Chondrocyte (in vitro differentiated cells): ENCODE measurements at regions not wholly inside any gene's neighbourhood (a gene's known extent, or its start where the extent isn't known, plus 50 kb on each side); places are given as distances from the start of the nearest gene placed in this dataset.

Experiments used
- DNase-seq: peaks from one replicate; pipeline ENCODE4 v3.0.0; 2021; ENCODE audit warnings: mixed read lengths, low spot score
- H3K27ac Mint-ChIP-seq: one replicate; pipeline ENCODE4 v1.8.0; 2021; ENCODE audit warnings: mild to moderate bottlenecking, moderate library complexity, mixed read lengths; ENCODE audit not compliant: unreplicated experiment
- H3K27me3 Mint-ChIP-seq: 2 replicates; pipeline ENCODE4 v1.8.0; 2021; ENCODE audit warnings: low read depth, mixed read lengths
- H3K36me3 Mint-ChIP-seq: 2 replicates; pipeline ENCODE4 v1.8.0; 2021; ENCODE audit warnings: low read depth, mixed read lengths
- H3K4me1 Mint-ChIP-seq: 2 replicates; pipeline ENCODE4 v1.8.0; 2021; ENCODE audit warnings: low read depth, mild to moderate bottlenecking, mixed read lengths
- H3K4me3 Mint-ChIP-seq: one replicate; pipeline ENCODE4 v1.8.0; 2021; ENCODE audit warnings: mild to moderate bottlenecking, moderate library complexity, mixed read lengths; ENCODE audit not compliant: unreplicated experiment
- H3K9me3 Mint-ChIP-seq: 2 replicates; pipeline ENCODE4 v1.8.0; 2021; ENCODE audit warnings: low read depth, mixed read lengths
- CTCF ChIP-seq: fragments of 200-600 bp; sonication (generic); IDR thresholded peaks from 2 replicates; pipeline ENCODE4 v1.5.0; 2021; ENCODE audit warnings: antibody characterized with exemption, mild to moderate bottlenecking, moderate library complexity

- no peak for TF ChIP-seq CTCF
- Mint-ChIP-seq H3K27ac (no peak overlapping the region), H3K4me3 (no peak overlapping the region), H3K4me1 (peaks cover 4% of the 10 kb centered on the region), H3K9me3 (no peaks in the 10 kb centered on the region), H3K27me3 (no peaks in the 10 kb centered on the region), H3K36me3 (no peaks in the 10 kb centered on the region)
- no peak for DNase-seq
Measured at GRCh38 chr5:17912794-17913193, 278.5 kb downstream of the TAF11L14 start.

GRCh38 chr5:17916446-17916845 lies 282.2 kb downstream of the TAF11L14 start:
- peaks cover 7% of the 10 kb centered on the region for H3K9me3 Mint-ChIP-seq
- no peak overlapping the region for H3K4me3 Mint-ChIP-seq
- peaks cover 21% of the 10 kb centered on the region for H3K4me1 Mint-ChIP-seq
- DNase-seq, result no peak
- no peaks in the 10 kb centered on the region for H3K27me3 Mint-ChIP-seq
- peaks cover 3% of the 10 kb centered on the region for H3K36me3 Mint-ChIP-seq
- no peak overlapping the region for H3K27ac Mint-ChIP-seq
- no peak for TF ChIP-seq CTCF

GRCh38 chr5:17917465-17917864 lies 283.2 kb downstream of the TAF11L14 start:
- TF ChIP-seq CTCF, result no peak
- no peaks in the 10 kb centered on the region for H3K27me3 Mint-ChIP-seq
- DNase-seq, result no peak
- H3K4me3 Mint-ChIP-seq, result no peak overlapping the region
- H3K36me3 Mint-ChIP-seq, result peaks cover 3% of the 10 kb centered on the region
- H3K27ac Mint-ChIP-seq, result no peak overlapping the region
- peaks cover 21% of the 10 kb centered on the region for H3K4me1 Mint-ChIP-seq
- peaks cover 7% of the 10 kb centered on the region for H3K9me3 Mint-ChIP-seq

GRCh38 chr5:17918373-17919104 lies 284.3 kb downstream of the TAF11L14 start:
- H3K27me3 Mint-ChIP-seq, result no peaks in the 10 kb centered on the region
- peak overlapping the region; percentile 45 for H3K4me3 Mint-ChIP-seq
- peak overlapping the region; percentile 85 for H3K27ac Mint-ChIP-seq
- peaks cover 7% of the 10 kb centered on the region for H3K9me3 Mint-ChIP-seq
- peaks cover 21% of the 10 kb centered on the region for H3K4me1 Mint-ChIP-seq
- TF ChIP-seq CTCF, result no peak
- H3K36me3 Mint-ChIP-seq, result peaks cover 3% of the 10 kb centered on the region
- DNase-seq, result no peak

- H3K4me1 Mint-ChIP-seq, result peaks cover 15% of the 10 kb centered on the region
- H3K27me3 Mint-ChIP-seq, result no peaks in the 10 kb centered on the region
- no peaks in the 10 kb centered on the region for H3K36me3 Mint-ChIP-seq
- no peak for DNase-seq
- H3K9me3 Mint-ChIP-seq, result peaks cover 2% of the 10 kb centered on the region
- no peak for TF ChIP-seq CTCF
- H3K4me3 Mint-ChIP-seq, result no peak overlapping the region
- no peak overlapping the region for H3K27ac Mint-ChIP-seq
Measured at GRCh38 chr5:17925276-17925675, 291.0 kb downstream of the TAF11L14 start.
